ENCODE measurements at regions not wholly inside any gene's neighbourhood (a gene's known extent, or its start where the extent isn't known, plus 50 kb on each side); places are given as distances from the start of the nearest gene placed in this dataset.

GRCh38 chr4:4625488-4625887 lies 83.6 kb upstream of the STX18 start:
- DNase-seq, result no peak

- no peak for DNase-seq
Observed at GRCh38 chr4:4624276-4624897, 82.5 kb upstream of the STX18 start.

- DNase-seq, result no peak
Observed at GRCh38 chr4:4619821-4620220, 78.0 kb upstream of the STX18 start.

- DNase-seq, result no peak
Observed at GRCh38 chr4:4618847-4619246, 77.0 kb upstream of the STX18 start.

DNA sequence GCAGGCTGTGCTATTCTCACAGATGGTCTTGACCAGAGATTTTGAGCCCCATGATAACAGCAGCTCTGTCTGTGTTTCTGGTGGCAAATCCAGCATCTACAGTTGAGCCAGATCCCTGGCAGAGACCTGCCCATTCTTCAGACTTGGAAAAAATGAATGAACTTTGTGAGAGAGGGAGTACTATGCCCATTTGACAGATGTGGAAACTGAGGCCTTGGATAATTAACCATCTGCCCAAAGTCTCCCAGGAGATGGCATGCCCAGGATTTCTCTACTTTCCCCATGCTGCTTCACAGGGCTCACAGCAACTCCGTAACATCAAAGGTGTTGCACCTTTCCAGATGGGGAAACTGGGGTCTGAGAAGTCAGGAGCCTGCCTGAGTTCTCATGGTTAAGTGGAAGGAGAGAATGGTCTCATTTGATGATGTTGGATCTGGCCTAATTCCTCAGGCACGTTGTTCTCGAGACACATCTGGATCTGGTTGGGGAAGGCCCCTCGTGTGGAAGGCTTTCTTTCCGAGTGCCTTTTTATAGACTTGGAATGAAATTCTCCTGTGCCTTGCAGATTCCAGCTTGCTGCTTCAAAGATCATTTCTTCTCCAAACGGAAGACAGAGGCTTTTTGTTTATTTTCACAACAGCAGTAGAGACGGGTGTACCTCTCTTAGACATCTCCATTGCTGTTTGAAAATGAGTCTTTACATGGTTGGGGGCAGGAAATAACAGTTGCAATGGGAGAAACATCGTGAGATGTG lies 73.3 kb upstream of the STX18 start:
- DNase-seq, result no peak

DNA sequence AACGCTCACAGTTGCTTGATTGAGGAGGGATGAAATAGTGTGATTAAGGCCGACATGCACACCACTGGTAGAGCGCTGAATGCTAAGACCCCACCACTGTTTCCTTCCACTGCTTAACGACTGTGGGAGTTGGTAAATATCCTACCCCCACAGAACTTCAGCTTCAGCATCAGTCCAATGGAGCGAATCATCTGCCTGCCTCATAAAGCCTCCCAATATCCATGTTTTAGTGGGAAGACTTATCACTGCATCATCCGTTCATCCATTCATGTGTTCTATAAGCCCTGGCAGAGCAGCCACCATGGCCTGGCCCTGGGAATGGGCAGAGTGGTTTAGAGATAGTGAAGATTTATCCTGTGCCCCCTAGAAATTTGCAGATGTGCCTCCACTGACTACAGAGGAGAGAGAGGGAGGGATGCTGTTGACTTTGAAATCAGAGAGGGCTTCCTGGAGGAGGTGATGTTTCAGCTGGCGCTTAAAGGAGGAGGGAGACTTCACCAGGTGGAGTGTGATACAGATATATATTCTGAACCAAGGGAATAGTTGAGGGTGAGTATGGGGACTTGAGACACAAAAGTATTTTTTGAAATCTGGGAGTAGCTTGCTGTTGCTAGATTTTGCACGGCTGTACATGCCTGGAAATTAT lies 71.9 kb upstream of the STX18 start:
- DNase-seq, result no peak

DNA sequence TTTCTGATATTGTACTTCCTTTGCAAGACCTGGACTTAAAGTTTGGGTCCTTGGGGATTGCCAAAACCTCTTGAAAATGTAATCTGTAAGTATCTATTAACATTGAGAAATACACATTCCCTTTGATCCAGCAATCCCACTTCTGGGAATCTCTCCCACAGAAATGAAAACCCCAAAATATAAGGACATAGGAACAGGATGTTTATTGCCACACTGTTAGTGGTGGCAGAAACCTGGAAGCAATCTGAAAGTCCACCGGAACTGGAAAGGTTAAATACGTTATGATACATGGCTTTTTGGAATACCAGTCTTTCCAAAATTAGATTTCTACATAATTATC lies 71.2 kb upstream of the STX18 start:
- no peak for DNase-seq

- peak; percentile 12 for DNase-seq
Observed at GRCh38 chr4:4610672-4611071, 68.8 kb upstream of the STX18 start.

- no peak for DNase-seq
Observed at GRCh38 chr4:4609622-4610334, 67.9 kb upstream of the STX18 start.

DNA sequence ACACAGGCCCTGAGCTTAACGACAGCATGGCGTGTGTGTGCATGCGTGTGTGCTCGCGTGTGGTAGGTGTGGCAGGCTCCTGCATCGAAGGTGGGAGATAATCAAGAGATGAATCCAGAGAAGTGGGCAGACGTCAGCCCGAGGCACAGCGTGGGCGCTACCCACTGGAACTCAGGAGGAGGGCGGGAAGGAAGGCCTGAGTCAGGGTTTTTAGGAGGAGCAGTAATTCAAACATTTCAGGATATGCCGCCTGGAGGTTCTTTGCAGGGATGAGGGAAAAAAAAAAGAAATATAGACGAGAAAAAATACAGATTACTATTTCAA lies 66.3 kb upstream of the STX18 start:
- DNase-seq, result no peak

GRCh38 chr4:4607336-4608213 lies 65.7 kb upstream of the STX18 start:
- DNase-seq, result no peak

DNA sequence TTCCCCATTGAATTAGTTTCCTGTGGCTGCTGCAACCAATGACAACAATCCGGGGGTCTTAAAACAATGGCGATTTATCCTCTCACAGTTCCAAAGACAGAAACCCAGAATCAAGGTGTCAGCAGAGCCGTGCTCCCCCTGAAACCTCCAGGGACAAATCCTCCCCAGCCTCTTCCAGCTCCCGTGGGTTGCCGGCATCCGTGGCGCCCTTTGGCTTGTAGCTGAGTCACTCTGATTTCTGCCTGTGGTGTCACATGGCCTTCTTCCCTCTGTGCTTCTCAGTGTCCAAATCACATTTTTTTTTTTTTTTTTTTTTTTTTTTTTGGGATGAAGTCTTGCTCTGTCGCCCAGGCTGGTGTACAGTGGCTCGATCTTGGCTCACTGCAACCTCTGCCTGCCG lies 64.5 kb upstream of the STX18 start:
- DNase-seq, result no peak

DNA sequence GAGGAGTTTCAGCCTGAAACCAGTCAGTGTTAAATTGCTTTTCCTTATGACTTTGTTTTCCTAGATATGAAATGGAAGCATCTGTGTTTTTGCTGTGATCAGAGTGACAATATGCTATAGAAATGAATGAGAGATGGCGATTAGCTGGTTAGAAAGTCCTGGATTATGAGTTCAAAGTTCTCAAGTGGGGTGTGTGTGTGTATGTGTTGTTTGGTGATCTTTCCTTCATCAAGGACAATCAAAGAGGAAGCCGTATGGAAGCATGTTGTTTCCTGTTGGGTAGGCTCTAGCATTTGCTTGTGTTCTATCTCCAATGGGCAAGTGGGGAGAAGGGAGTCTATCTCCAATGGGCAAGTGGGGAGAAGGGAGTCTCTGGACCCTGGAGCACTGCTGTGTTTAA lies 64.0 kb upstream of the STX18 start:
- DNase-seq, result no peak

DNA sequence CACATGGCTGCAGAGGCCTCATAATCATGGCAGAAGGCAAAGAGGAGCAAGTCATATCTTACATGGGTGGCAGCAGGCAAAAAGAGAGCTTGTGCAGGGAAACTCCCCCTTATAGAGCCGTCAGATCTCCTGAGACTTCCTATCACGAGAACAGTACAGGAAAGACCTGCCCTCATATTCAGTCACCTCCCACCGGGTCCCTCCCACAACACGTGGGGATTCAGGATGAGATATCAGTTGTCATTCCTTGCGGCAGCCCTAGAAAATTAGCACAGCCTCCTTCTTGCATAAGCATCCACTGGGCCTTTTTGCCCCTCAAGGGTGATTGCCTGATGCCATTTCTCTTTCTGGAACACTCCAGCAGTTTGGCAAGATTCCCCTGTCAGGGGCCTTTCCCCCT lies 61.7 kb upstream of the STX18 start:
- DNase-seq, result no peak

DNA sequence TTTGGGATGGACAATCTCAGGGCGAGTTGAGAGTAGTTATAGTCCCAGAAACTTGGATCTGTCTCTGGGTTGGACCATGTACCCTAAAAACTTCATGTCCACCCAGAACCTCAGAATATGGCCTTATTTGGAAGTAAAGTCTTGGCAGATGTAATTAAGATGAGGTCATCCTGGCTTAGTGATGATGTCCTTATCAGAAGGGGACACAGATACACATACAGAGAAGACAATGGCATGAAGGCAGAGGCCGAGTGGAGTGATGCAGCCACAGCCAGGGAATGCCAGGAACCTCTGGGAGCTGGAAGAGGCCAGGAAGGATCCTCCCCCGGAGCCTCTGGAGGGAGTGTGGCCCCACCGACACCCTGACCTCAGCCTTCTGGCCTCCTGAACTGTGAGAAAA lies 61.2 kb upstream of the STX18 start:
- no peak for DNase-seq

GRCh38 chr4:4602468-4602867 lies 60.6 kb upstream of the STX18 start:
- DNase-seq, result no peak

DNA sequence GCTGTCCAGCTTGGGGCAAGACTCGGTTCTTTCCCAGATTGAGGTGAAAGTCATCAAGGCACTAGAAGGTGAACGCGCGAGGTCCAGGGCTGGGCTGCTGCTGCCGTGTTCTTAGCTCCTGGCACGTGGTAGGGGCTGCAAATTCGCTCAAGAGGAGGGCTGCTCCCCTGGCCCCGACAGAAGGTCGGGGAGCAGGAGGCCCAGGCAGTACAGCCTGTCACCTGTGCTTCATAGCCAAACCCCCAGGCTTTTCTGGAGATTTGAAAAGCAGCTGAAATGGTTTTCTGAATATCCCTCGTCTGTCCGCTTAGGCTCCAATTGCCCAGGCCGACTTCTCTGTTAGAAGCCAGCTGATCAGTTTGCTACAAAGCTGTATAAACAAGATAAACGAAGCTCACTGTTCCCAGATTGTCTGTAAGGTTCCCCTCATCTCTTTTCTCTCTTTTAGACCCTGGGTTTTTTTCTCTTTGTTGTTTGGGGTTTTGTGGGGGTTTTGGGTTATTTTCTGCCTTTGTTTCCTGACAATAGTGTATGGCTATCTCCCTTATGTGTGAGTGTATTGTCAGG lies 60.0 kb upstream of the STX18 start:
- no peak for DNase-seq

DNA sequence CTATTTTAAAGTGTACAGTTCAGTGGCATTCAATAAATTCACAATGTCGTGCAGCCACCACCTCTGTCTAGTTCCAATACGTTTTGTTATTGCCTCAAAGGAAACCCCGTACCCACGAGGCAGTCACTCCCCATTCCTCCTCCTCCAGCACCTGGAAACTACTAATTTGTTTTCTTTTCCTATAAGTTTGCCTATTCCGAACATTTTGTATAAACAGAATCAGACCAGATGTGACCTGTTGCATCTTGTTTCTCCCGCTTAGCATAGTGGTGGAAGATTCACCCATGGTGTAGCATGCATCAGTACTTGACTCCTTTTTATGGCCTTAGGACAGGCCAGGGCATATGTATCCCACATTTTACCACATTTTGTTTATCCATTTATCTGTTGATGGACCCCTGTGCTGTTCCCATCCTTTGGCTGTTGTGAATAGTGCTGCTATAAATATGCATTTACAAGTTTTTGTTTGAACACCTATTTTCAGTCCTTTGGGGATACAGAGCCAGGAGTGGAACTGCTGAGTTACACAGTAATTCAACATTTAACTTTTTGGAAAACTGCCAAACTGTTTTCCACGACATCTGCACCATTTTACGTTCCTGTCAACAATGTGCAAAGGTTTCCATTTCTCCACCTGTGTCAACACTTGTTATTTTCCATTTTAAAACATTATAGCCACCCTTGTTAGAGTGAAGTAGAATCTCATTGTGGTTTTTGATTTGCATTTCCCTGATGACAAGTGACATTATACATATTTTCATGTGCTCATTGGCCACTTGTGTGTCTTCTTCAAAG lies 57.8 kb upstream of the STX18 start:
- DNase-seq, result peak; percentile 67

DNA sequence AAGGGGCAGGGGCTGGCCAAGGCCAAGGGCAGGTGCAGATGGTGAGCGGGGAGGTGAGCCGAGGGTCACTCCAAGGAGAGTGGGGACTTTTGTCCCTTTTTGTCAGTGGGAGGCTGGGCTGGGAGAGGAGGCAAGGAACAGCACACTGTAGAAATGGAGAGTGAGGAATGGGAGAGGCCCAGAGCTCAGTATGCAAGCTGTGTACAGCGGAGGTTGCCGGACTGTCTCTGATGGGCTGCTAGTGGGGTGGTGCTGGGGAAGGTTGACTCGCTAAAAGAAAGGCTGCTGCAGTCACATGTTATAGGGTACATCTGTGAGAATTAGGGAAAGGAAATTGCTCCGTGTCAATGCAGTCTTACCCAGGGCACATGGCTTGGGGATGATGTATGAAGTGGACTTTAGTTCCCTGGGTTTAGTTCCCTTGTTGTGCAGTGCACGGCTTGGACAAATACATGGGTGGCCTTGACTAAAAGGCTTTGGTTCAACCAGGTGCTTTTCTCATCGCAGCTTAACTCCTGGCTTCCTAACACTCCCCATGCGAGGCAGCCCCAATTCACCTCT lies 57.1 kb upstream of the STX18 start:
- no peak for DNase-seq

DNA sequence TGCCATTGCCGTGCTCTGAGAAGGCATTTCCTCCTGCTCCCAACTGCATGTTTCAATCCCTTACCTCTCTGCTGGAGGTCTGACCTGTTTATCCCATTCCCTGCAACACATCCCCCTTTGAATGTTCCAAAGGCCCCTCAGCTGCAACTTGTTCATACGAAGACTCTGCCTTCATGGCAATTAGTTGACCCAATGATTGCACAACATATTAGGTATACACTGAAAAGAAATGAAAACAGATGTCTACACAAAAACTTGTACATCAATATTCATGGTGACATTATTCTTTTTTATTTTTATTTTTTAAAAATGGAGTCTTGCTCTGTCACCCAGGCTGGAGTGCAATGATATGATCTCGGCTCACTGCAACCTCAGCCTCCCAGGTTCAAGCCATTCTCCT lies 54.9 kb upstream of the STX18 start:
- DNase-seq, result no peak

DNA sequence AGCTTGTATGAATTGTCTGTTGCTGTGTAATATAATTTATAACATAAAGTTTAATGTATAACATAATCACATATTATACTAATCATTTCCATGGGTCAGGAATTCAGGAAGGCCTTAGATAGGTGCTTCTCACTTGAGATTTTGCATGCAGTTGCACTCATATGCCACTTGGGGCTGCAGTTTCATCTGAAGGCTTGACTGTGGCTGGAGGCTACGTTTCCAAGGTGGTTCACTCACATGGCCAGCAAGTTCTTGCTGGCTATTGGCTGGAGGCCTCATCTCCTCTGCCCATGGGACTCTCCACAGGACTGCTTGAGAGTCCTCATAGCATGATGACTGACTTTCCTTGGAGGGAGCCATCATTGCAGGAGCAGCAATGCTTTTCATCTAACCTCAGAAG lies 53.4 kb upstream of the STX18 start:
- DNase-seq, result no peak
